ENCODE measurements at regions not wholly inside any gene's neighbourhood (a gene's known extent, or its start where the extent isn't known, plus 50 kb on each side); places are given as distances from the start of the nearest gene placed in this dataset.

DNA sequence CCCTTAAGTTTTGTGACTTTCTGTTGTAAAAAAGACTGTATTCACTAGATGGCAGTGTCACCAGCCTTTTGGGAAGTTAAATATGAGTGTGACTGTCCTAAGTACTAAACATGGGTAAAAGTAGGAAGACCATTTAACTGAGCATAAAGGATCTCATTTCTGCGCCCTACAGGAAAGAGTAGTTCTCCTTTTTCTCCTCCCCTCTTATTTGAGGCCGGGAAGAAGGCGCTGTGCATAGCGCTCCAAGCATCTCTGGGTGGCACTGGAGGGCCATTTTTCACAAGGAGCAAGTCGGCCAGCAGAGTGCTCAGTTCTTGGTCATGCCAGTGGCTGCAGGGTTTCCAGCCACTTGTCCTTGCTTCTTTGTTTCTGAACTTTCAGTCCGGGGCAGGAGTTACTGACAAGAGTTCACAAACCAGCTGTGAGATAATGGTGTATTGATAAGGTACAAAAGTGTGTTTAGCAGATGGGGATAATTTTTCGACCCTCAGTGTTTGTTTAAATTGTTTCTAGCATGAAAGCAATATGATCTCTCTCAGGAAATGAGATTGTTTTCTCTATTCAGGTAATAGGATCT, 227.6 kb upstream of the DMRT1 start (continued):
- TF ChIP-seq, protein P1, sequence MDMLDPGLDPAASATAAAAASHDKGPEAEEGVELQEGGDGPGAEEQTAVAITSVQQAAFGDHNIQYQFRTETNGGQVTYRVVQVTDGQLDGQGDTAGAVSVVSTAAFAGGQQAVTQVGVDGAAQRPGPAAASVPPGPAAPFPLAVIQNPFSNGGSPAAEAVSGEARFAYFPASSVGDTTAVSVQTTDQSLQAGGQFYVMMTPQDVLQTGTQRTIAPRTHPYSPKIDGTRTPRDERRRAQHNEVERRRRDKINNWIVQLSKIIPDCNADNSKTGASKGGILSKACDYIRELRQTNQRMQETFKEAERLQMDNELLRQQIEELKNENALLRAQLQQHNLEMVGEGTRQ (IDR thresholded peaks at IDR 0.05; ENCODE audit: low read depth, low read length) = no peak
- TF ChIP-seq, protein P1 (CRISPR knock-in tag; IDR thresholded peaks at IDR 0.05; ENCODE audit: borderline replicate concordance) = no peak
- TF ChIP-seq POGZ (CRISPR knock-in tag; IDR thresholded peaks at IDR 0.05) (peak; percentile 57), RAD21 (CRISPR knock-in tag; IDR thresholded peaks at IDR 0.05) (peak; percentile 97), FOSL1 (CRISPR knock-in tag; IDR thresholded peaks at IDR 0.05; ENCODE audit: borderline replicate concordance) (no peak), ZFP37 (CRISPR knock-in tag; IDR thresholded peaks at IDR 0.05; ENCODE audit: borderline replicate concordance) (0 out of 2 replicates have a peak, but pooled peaks have one; percentile 37), ZNF12 (CRISPR knock-in tag; IDR thresholded peaks at IDR 0.05) (0 out of 2 replicates have a peak, but pooled peaks have one; percentile 23), MEIS1 (CRISPR knock-in tag; IDR thresholded peaks at IDR 0.05; ENCODE audit: borderline replicate concordance) (no peak), ZNF510 (CRISPR knock-in tag; IDR thresholded peaks at IDR 0.05; ENCODE audit: low read depth) (0 out of 2 replicates have a peak, but pooled peaks have one; percentile 53), YEATS4 (CRISPR knock-in tag; IDR thresholded peaks at IDR 0.05; ENCODE audit: borderline replicate concordance) (peak; percentile 70; the same call in 1 of the 2 replicates), SIX4 (CRISPR knock-in tag; IDR thresholded peaks at IDR 0.05) (peak; percentile 47; the same call in 1 of the 2 replicates), KAT7 (CRISPR knock-in tag; IDR thresholded peaks at IDR 0.05; ENCODE audit: borderline replicate concordance) (peak; percentile 51; the same call in 1 of the 2 replicates), ZNF264 (CRISPR knock-in tag; IDR thresholded peaks at IDR 0.05) (peak; percentile 46; the same call in 1 of the 2 replicates), NFIB (CRISPR knock-in tag; IDR thresholded peaks at IDR 0.05; ENCODE audit: borderline replicate concordance) (no peak), SOX13 (IDR thresholded peaks at IDR 0.05) (no peak), SOX13 (CRISPR knock-in tag; conservative IDR thresholded peaks at IDR 0.05 in 1 of 2, IDR thresholded peaks at IDR 0.05 in 1 of 2) (peak in 1 of 2 experiments; percentile 65; a peak in 2 of 4 replicates), KLF16 (CRISPR knock-in tag; IDR thresholded peaks at IDR 0.05) (peak in 1 of 2 experiments; percentile 71; a peak in 1 of 4 replicates), IKZF1 (IDR thresholded peaks at IDR 0.05) (no peak), ZNF124 (CRISPR knock-in tag; IDR thresholded peaks at IDR 0.05) (peak; percentile 79), SP2 (CRISPR knock-in tag; IDR thresholded peaks at IDR 0.05) (no peak), GTF3A (CRISPR knock-in tag; conservative IDR thresholded peaks at IDR 0.05) (no peak), NFYB (CRISPR knock-in tag; IDR thresholded peaks at IDR 0.05) (no peak), FOXO1 (CRISPR knock-in tag; IDR thresholded peaks at IDR 0.05) (peak; percentile 77; the same call in 1 of the 2 replicates)
- TF ChIP-seq, protein P2, sequence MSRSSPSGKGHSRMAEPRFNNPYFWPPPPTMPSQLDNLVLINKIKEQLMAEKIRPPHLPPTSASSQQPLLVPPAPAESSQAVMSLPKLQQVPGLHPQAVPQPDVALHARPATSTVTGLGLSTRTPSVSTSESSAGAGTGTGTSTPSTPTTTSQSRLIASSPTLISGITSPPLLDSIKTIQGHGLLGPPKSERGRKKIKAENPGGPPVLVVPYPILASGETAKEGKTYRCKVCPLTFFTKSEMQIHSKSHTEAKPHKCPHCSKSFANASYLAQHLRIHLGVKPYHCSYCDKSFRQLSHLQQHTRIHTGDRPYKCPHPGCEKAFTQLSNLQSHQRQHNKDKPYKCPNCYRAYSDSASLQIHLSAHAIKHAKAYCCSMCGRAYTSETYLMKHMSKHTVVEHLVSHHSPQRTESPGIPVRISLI (CRISPR knock-in tag; IDR thresholded peaks at IDR 0.05; ENCODE audit: borderline replicate concordance) = peak; percentile 36; the same call in 1 of the 2 replicates
- TF ChIP-seq, protein P3, sequence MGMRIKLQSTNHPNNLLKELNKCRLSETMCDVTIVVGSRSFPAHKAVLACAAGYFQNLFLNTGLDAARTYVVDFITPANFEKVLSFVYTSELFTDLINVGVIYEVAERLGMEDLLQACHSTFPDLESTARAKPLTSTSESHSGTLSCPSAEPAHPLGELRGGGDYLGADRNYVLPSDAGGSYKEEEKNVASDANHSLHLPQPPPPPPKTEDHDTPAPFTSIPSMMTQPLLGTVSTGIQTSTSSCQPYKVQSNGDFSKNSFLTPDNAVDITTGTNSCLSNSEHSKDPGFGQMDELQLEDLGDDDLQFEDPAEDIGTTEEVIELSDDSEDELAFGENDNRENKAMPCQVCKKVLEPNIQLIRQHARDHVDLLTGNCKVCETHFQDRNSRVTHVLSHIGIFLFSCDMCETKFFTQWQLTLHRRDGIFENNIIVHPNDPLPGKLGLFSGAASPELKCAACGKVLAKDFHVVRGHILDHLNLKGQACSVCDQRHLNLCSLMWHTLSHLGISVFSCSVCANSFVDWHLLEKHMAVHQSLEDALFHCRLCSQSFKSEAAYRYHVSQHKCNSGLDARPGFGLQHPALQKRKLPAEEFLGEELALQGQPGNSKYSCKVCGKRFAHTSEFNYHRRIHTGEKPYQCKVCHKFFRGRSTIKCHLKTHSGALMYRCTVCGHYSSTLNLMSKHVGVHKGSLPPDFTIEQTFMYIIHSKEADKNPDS (CRISPR knock-in tag; IDR thresholded peaks at IDR 0.05) = no peak; the same call in 1 of the 2 replicates
- TF ChIP-seq, protein P4, sequence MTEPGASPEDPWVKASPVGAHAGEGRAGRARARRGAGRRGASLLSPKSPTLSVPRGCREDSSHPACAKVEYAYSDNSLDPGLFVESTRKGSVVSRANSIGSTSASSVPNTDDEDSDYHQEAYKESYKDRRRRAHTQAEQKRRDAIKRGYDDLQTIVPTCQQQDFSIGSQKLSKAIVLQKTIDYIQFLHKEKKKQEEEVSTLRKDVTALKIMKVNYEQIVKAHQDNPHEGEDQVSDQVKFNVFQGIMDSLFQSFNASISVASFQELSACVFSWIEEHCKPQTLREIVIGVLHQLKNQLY (CRISPR knock-in tag; IDR thresholded peaks at IDR 0.05) = peak; percentile 38; the same call in 1 of the 2 replicates

Data from HepG2 (cell line).